Islet of Langerhans (tissue), 1 donor: ENCODE measurements at regions not wholly inside any gene's neighbourhood (a gene's known extent, or its start where the extent isn't known, plus 50 kb on each side); places are given as distances from the start of the nearest gene placed in this dataset.

Experiments used
- FAIRE-seq: peaks from one replicate; lab custom pipeline; 2011; peaks lifted over from hg19 to GRCh38; lab: Jason Lieb, UNC

- peak; percentile 99 for FAIRE-seq
Measured at GRCh38 chr4:104677116-104677515, 182.4 kb upstream of the CXXC4 start.

GRCh38 chr4:104682311-104682710 lies 187.6 kb upstream of the CXXC4 start:
- FAIRE-seq, result no peak

GRCh38 chr4:104693601-104694201 lies 199.0 kb upstream of the CXXC4 start:
- FAIRE-seq, result peak; percentile 36

GRCh38 chr4:104716584-104716983 lies 221.9 kb upstream of the CXXC4 start:
- no peak for FAIRE-seq

GRCh38 chr4:104719539-104720230 lies 225.0 kb upstream of the CXXC4 start:
- FAIRE-seq, result no peak

- no peak for FAIRE-seq
Measured at GRCh38 chr4:104722467-104722866, 227.8 kb upstream of the CXXC4 start.

- FAIRE-seq, result no peak
Measured at GRCh38 chr4:104726002-104726401, 231.3 kb upstream of the CXXC4 start.

- FAIRE-seq, result peak; percentile 93
Measured at GRCh38 chr4:104727643-104728042, 232.9 kb upstream of the CXXC4 start.

- peak; percentile 94 for FAIRE-seq
Measured at GRCh38 chr4:104728380-104729122, 233.9 kb upstream of the CXXC4 start.

- FAIRE-seq, result no peak
Measured at GRCh38 chr4:104732766-104733165, 238.1 kb upstream of the CXXC4 start.

GRCh38 chr4:104735174-104735573 lies 240.5 kb upstream of the CXXC4 start:
- peak; percentile 5 for FAIRE-seq

- FAIRE-seq, result no peak
Measured at GRCh38 chr4:104740161-104740560, 245.5 kb upstream of the CXXC4 start.

GRCh38 chr4:104743215-104743653 lies 248.5 kb upstream of the CXXC4 start:
- no peak for FAIRE-seq

GRCh38 chr4:104747635-104748034 lies 252.9 kb upstream of the CXXC4 start:
- FAIRE-seq, result no peak

GRCh38 chr4:104749062-104749461 lies 254.4 kb upstream of the CXXC4 start:
- no peak for FAIRE-seq

GRCh38 chr4:104750008-104750407 lies 255.3 kb upstream of the CXXC4 start:
- no peak for FAIRE-seq

- FAIRE-seq, result no peak
Measured at GRCh38 chr4:104751468-104751867, 256.8 kb upstream of the CXXC4 start.

- FAIRE-seq, result peak; percentile 53
Measured at GRCh38 chr4:104752337-104752736, 257.6 kb upstream of the CXXC4 start.

- no peak for FAIRE-seq
Measured at GRCh38 chr4:104756837-104757236, 262.1 kb upstream of the CXXC4 start.

GRCh38 chr4:104758574-104758973 lies 263.9 kb upstream of the CXXC4 start:
- FAIRE-seq, result no peak

GRCh38 chr4:104763554-104764222 lies 269.0 kb upstream of the CXXC4 start:
- no peak for FAIRE-seq

- no peak for FAIRE-seq
Measured at GRCh38 chr4:104766676-104767075, 272.0 kb upstream of the CXXC4 start.

- no peak for FAIRE-seq
Measured at GRCh38 chr4:104772849-104773248, 278.2 kb upstream of the CXXC4 start.
